K562 (cell line): ENCODE measurements at regions not wholly inside any gene's neighbourhood (a gene's known extent, or its start where the extent isn't known, plus 50 kb on each side); places are given as distances from the start of the nearest gene placed in this dataset.

Experiments used
- CTCF ChIP-seq, 3 experiments: IDR thresholded peaks in 2 of 3; conservative IDR thresholded peaks in 1 of 3; 2 replicates each; pipeline ENCODE4 v1.5.1; 2011 to 2012; ENCODE audit warnings: low read length in 3 of 3, mild to moderate bottlenecking in 3 of 3, control low read depth in 2 of 3, improper control_type of control experiment in 1 of 3, inconsistent platforms in 1 of 3, low read depth in 1 of 3, mixed read lengths in 1 of 3, moderate library complexity in 1 of 3; ENCODE audit not compliant: insufficient read depth in 2 of 3
- ETV1 ChIP-seq: fragments of 450-650 bp; conservative IDR thresholded peaks from 2 replicates; pipeline ENCODE4 v1.6.1; 2016; ENCODE audit warnings: missing genetic modification characterization, control low read depth, low read depth, missing compliant biosample characterization
- GABPB1 ChIP-seq: sonication (generic); formaldehyde crosslinking; IDR thresholded peaks from 2 replicates; pipeline ENCODE4 v1.8.0; 2022; ENCODE audit warnings: mild to moderate bottlenecking, missing genetic modification reagents
- KLF16 ChIP-seq: IDR thresholded peaks from 2 replicates; pipeline ENCODE4 v1.6.1; 2016; ENCODE audit warnings: antibody characterized with exemption
- MTA3 ChIP-seq: fragments of 450-650 bp; formaldehyde crosslinking; IDR thresholded peaks from 2 replicates; pipeline ENCODE4 v1.6.1; 2017; ENCODE audit warnings: mild to moderate bottlenecking, borderline replicate concordance
- POLR2AphosphoS5 ChIP-seq: IDR thresholded peaks from 2 replicates; pipeline ENCODE4 v1.6.1; 2011; ENCODE audit warnings: mild to moderate bottlenecking, low read depth, low read length, moderate library complexity; ENCODE audit not compliant: control insufficient read depth, insufficient read depth
- SIRT6 ChIP-seq: IDR thresholded peaks from one replicate; pipeline ENCODE4 v1.6.1; 2012; ENCODE audit warnings: low read depth, mild to moderate bottlenecking, control low read depth, inconsistent platforms, low read length, moderate library complexity
- SOX6 ChIP-seq: fragments of 450-650 bp; IDR thresholded peaks from 2 replicates; pipeline ENCODE4 v1.6.1; 2014; ENCODE audit warnings: mild to moderate bottlenecking
- TCF7 ChIP-seq: sonication (generic); IDR thresholded peaks from 2 replicates; pipeline ENCODE4 v1.6.1; 2016; ENCODE audit warnings: antibody characterized with exemption, borderline replicate concordance
- TRIM25 ChIP-seq: fragments of 450-650 bp; IDR thresholded peaks from 2 replicates; pipeline ENCODE4 v1.7.0; 2016; ENCODE audit warnings: borderline replicate concordance
- YBX1 ChIP-seq: fragments of 450-650 bp; IDR thresholded peaks from 2 replicates; pipeline ENCODE4 v1.7.1; 2016; ENCODE audit warnings: mild to moderate bottlenecking
- ZNF23 ChIP-seq: fragments of 250-450 bp; sonication (Bioruptor Pico); IDR thresholded peaks from 2 replicates; pipeline ENCODE4 v1.4.0; 2020; ENCODE audit warnings: mild to moderate bottlenecking
- TF ChIP-seq, protein P1 (sequence below), 2 experiments: fragments of 450-650 bp; formaldehyde crosslinking in 1 of 2; IDR thresholded peaks; 2 replicates each; pipeline versions ENCODE4 v1.4.0 to v1.6.1; 2014 to 2020; ENCODE audit warnings: mild to moderate bottlenecking in 2 of 2, borderline replicate concordance in 1 of 2, low read depth in 1 of 2

- no peak for TF ChIP-seq TRIM25
- TF ChIP-seq GABPB1 (CRISPR knock-in tag), result no peak
- TF ChIP-seq ETV1 (tag), result no peak
- TF ChIP-seq CTCF (IDR thresholded peaks at IDR 0.05 in 2 of 3, conservative IDR thresholded peaks at IDR 0.05 in 1 of 3; ENCODE audit: insufficient read depth in 2 of 3, low read depth in 1 of 3, low read length in 3 of 3), result no peak
- TF ChIP-seq YBX1, result no peak
- no peak for TF ChIP-seq SOX6
- TF ChIP-seq POLR2AphosphoS5, result no peak
- no peak for TF ChIP-seq SIRT6
- no peak for TF ChIP-seq TCF7
- TF ChIP-seq KLF16, result no peak
- no peak for TF ChIP-seq MTA3
- TF ChIP-seq, protein P1, sequence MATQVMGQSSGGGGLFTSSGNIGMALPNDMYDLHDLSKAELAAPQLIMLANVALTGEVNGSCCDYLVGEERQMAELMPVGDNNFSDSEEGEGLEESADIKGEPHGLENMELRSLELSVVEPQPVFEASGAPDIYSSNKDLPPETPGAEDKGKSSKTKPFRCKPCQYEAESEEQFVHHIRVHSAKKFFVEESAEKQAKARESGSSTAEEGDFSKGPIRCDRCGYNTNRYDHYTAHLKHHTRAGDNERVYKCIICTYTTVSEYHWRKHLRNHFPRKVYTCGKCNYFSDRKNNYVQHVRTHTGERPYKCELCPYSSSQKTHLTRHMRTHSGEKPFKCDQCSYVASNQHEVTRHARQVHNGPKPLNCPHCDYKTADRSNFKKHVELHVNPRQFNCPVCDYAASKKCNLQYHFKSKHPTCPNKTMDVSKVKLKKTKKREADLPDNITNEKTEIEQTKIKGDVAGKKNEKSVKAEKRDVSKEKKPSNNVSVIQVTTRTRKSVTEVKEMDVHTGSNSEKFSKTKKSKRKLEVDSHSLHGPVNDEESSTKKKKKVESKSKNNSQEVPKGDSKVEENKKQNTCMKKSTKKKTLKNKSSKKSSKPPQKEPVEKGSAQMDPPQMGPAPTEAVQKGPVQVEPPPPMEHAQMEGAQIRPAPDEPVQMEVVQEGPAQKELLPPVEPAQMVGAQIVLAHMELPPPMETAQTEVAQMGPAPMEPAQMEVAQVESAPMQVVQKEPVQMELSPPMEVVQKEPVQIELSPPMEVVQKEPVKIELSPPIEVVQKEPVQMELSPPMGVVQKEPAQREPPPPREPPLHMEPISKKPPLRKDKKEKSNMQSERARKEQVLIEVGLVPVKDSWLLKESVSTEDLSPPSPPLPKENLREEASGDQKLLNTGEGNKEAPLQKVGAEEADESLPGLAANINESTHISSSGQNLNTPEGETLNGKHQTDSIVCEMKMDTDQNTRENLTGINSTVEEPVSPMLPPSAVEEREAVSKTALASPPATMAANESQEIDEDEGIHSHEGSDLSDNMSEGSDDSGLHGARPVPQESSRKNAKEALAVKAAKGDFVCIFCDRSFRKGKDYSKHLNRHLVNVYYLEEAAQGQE (IDR thresholded peaks at IDR 0.05; ENCODE audit: borderline replicate concordance), result no peak
- TF ChIP-seq, protein P1 (CRISPR knock-in tag; IDR thresholded peaks at IDR 0.05; ENCODE audit: low read depth), result no peak
- no peak for TF ChIP-seq ZNF23 (CRISPR knock-in tag)
Measured at GRCh38 chr11:115682888-115683287, 178.7 kb upstream of the CADM1 start.
